Upper lobe of left lung (tissue), 6 donors: ENCODE measurements at regions not wholly inside any gene's neighbourhood (a gene's known extent, or its start where the extent isn't known, plus 50 kb on each side); places are given as distances from the start of the nearest gene placed in this dataset.

Experiments
- ATAC-seq, 2 donors: fragments of 200-7000 bp; cut with Tn5 transposase; one replicate each; pipeline ENCODE4 v1.9.1; 2022; ENCODE audit warnings: mild to moderate bottlenecking in 2 of 2, moderate library complexity in 2 of 2; ENCODE audit not compliant: low FRiP score in 2 of 2
- DNase-seq, 2 donors: peaks; one replicate each; pipeline ENCODE4 v3.0.0-alpha.2; 2019 to 2020
- H3K27ac ChIP-seq, 4 donors: fragments of 200-600 bp; sonication (generic); one replicate each; pipeline ENCODE4 v1.5.1; 2016 to 2019
- H3K27me3 ChIP-seq, 4 donors: fragments of 200-600 bp; sonication (generic); one replicate each; pipeline ENCODE4 v1.5.1; 2017 to 2019
- H3K36me3 ChIP-seq, 4 donors: fragments of 200-600 bp; sonication (generic); one replicate each; pipeline ENCODE4 v1.5.1; 2016 to 2019
- H3K4me1 ChIP-seq, 4 donors: fragments of 200-600 bp; sonication (generic); one replicate each; pipeline ENCODE4 v1.5.1; 2018 to 2019
- H3K4me3 ChIP-seq, 4 donors: fragments of 200-600 bp; sonication (generic); one replicate each; pipeline ENCODE4 v1.5.1; 2017 to 2019; ENCODE audit warnings: mild to moderate bottlenecking in 2 of 4, moderate library complexity in 1 of 4
- H3K9me3 ChIP-seq, 4 donors: fragments of 200-600 bp; sonication (generic); one replicate each; pipeline ENCODE4 v1.5.1; 2018 to 2019
- EP300 ChIP-seq, 4 donors: sonication (generic); formaldehyde crosslinking; IDR thresholded peaks; one replicate each; pipeline ENCODE4 v1.5.1; 2017; ENCODE audit warnings: antibody characterized with exemption in 4 of 4, control low read depth in 2 of 4
- POLR2A ChIP-seq, 4 donors: fragments of 450-650 bp; IDR thresholded peaks; one replicate each; pipeline ENCODE4 v1.5.1; 2016 to 2017; ENCODE audit warnings: antibody characterized with exemption in 4 of 4, mild to moderate bottlenecking in 2 of 4
- POLR2AphosphoS5 ChIP-seq, 2 donors: sonication (generic); formaldehyde crosslinking; IDR thresholded peaks; one replicate each; pipeline ENCODE4 v1.5.1; 2017; ENCODE audit warnings: antibody characterized with exemption in 2 of 2
- WGBS, 2 donors: methylation state at CpG; one replicate each; pipeline ENCODE4 v1.1.5; 2017 to 2018; 5-methylcytosine and 5-hydroxymethylcytosine counted together
- TF ChIP-seq, protein P1 (sequence below), 6 experiments: fragments of 450-650 bp in 4 of 6; fragments of 200-600 bp in 2 of 6; sonication (generic) in 2 of 6; IDR thresholded peaks; one replicate each; pipeline ENCODE4 v1.5.1; 2016 to 2019; ENCODE audit warnings: antibody characterized with exemption in 6 of 6
- donor health status: DM: no; HTN: no; CAD: no; lungs with moderate emphysema.
- donor health status: DM: no; HTN: yes; CAD: no; lungs with severe emphysema.

DNA sequence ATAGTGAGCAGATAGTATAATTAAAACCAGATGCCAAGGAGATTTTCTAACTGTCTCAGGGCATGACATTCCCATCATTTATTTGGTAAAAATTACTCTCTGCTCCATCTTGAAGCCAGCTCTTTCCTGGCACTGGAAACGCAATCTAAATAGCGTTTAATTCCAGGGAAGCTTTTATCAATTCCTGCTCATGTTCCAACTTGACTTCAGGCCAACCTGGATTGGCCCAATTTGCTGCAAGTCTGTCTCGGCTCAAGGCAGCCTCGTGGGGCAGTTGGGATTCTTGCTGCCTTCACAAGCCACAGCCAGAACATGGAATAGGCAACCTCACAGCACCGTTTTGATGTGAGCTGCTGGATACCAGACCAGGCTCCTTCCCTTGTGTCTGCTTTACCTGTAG lies 1255.9 kb downstream of the TBC1D22A start:
- Histone ChIP-seq H3K4me3 (no peak overlapping the region), H3K27me3 (no peaks in the 10 kb centered on the region), H3K27ac (no peak overlapping the region), H3K9me3 (peaks cover 4 to 15% (median 9%) of the 10 kb centered on the region in 4 donors), H3K4me1 (no peaks in the 10 kb centered on the region), H3K36me3 (no peaks in the 10 kb centered on the region)
- 53 to 74% methylated on average over 5 of the region's 5 CpGs for WGBS, 2 donors
- no peak for ATAC-seq
- no peak for TF ChIP-seq POLR2A (IDR thresholded peaks at IDR 0.05)
- TF ChIP-seq EP300 (IDR thresholded peaks at IDR 0.05), result no peak
- TF ChIP-seq POLR2AphosphoS5 (IDR thresholded peaks at IDR 0.05), result no peak
- TF ChIP-seq, protein P1, sequence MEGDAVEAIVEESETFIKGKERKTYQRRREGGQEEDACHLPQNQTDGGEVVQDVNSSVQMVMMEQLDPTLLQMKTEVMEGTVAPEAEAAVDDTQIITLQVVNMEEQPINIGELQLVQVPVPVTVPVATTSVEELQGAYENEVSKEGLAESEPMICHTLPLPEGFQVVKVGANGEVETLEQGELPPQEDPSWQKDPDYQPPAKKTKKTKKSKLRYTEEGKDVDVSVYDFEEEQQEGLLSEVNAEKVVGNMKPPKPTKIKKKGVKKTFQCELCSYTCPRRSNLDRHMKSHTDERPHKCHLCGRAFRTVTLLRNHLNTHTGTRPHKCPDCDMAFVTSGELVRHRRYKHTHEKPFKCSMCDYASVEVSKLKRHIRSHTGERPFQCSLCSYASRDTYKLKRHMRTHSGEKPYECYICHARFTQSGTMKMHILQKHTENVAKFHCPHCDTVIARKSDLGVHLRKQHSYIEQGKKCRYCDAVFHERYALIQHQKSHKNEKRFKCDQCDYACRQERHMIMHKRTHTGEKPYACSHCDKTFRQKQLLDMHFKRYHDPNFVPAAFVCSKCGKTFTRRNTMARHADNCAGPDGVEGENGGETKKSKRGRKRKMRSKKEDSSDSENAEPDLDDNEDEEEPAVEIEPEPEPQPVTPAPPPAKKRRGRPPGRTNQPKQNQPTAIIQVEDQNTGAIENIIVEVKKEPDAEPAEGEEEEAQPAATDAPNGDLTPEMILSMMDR (IDR thresholded peaks at IDR 0.05), result no peak
- DNase-seq, result no peak

DNA sequence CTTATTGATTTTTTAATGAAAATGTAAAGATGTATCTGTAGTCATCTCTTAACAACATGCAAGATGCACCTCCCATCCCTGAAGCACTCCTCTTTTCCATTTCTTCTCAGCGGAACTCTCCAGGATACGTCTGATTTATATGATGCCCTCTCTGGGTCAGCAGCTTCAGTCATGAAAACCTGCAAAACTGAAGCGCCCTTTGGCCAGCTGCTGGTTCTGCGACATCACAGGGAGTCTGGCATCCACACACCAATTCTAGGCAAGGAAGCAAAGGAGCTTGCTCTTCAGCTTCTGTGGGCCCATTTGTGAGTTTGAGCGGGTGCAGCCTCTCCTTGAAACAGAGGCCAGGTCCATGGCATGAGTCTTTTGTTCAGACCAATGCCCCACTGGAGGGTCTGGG lies 1253.3 kb downstream of the TBC1D22A start:
- DNase-seq (no peak), ATAC-seq (no peak)
- Histone ChIP-seq H3K27ac (no peak overlapping the region), H3K36me3 (no peaks in the 10 kb centered on the region), H3K4me1 (no peaks in the 10 kb centered on the region), H3K27me3 (no peaks in the 10 kb centered on the region), H3K4me3 (no peak overlapping the region), H3K9me3 (peaks cover 4 to 14% (median 8%) of the 10 kb centered on the region in 4 donors)
- no peak for TF ChIP-seq EP300 (IDR thresholded peaks at IDR 0.05)
- TF ChIP-seq POLR2AphosphoS5 (IDR thresholded peaks at IDR 0.05), result no peak
- no peak for TF ChIP-seq POLR2A (IDR thresholded peaks at IDR 0.05)
- TF ChIP-seq, protein P1 (IDR thresholded peaks at IDR 0.05), result no peak
- WGBS, 2 donors, result 86 to 90% methylated on average over 5 of the region's 5 CpGs

DNA sequence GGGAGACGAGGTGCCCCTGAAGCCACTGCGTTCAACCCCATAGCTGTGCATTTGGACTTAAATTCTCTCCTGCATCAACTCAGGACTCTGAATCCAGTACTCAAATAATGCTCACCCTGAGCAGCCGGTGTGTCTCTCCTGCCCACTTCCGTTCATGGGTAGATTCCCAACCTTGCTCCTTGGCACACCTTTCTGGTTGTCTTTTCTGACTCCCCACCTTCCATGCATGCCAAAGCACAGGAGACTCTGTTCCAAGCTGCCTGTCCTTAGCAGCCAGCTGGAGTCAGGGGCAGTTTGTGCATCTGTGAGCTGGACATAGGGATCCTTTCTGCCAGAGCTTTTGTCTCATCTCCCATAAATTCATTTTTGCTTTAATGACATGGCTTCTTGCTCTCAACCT lies 1242.5 kb downstream of the TBC1D22A start:
- no peaks in the 10 kb centered on the region for H3K4me1 ChIP-seq
- no peak for DNase-seq
- H3K27ac ChIP-seq, result no peak overlapping the region
- no peaks in the 10 kb centered on the region for H3K9me3 ChIP-seq
- H3K27me3 ChIP-seq, result no peaks in the 10 kb centered on the region
- H3K4me3 ChIP-seq, result no peak overlapping the region
- ATAC-seq, result no peak
- WGBS, 2 donors, result 91 to 100% methylated on average over 2 to 4 of the region's 4 CpGs
- no peaks in the 10 kb centered on the region for H3K36me3 ChIP-seq
- TF ChIP-seq, protein P1 (IDR thresholded peaks at IDR 0.05), result no peak
- no peak for TF ChIP-seq POLR2A (IDR thresholded peaks at IDR 0.05)
- no peak for TF ChIP-seq EP300 (IDR thresholded peaks at IDR 0.05)
- TF ChIP-seq POLR2AphosphoS5 (IDR thresholded peaks at IDR 0.05), result no peak

DNA sequence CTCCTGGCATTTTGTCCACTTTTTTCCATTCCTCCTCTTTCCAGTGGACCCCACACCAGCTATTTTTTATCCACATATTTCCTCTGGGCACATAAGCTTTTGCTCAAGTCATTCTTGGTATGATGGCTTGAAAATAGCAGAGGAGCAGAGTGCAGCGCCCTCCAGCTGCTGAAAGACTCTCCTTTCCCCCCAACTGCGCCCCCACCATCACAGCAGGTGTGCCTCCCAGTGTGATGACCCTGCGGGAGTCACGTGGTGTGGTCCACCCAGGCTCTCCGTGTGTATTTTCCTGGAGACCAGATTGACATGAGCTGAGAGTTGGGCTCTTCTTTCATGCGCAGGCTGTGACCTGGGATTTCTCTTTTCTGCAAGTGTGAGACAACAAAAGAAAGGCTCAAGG lies 1241.6 kb downstream of the TBC1D22A start:
- H3K27ac ChIP-seq, result no peak overlapping the region

DNA sequence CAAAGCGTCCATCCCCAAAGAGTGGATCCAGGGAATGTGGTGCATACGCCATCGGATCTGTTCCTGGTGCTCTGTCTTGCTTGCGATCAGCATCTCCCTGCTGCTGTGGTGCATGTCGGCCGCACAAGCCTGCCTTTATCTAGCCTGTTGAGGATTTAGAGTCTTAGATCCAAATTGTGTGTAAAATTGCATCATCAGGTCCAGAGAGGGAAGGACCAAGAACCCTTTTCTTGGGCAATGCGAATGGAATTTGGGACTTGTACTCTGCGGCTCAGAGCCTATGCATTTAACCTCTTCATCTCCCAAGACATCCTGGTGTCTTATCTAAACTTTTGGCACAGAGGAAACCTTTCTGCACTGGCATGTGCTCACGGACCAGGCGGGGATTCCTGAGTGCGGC lies 1238.7 kb downstream of the TBC1D22A start:
- H3K9me3 ChIP-seq, result no peaks in the 10 kb centered on the region
- WGBS, 2 donors, result 83 to 89% methylated on average over 11 of the region's 11 CpGs
- ATAC-seq (no peak), DNase-seq (no peak)
- no peaks in the 10 kb centered on the region for H3K4me1 ChIP-seq
- no peaks in the 10 kb centered on the region for H3K27me3 ChIP-seq
- no peak overlapping the region for H3K4me3 ChIP-seq
- H3K36me3 ChIP-seq, result no peaks in the 10 kb centered on the region
- no peak overlapping the region for H3K27ac ChIP-seq
- no peak for TF ChIP-seq POLR2AphosphoS5 (IDR thresholded peaks at IDR 0.05)
- no peak for TF ChIP-seq POLR2A (IDR thresholded peaks at IDR 0.05)
- no peak for TF ChIP-seq EP300 (IDR thresholded peaks at IDR 0.05)
- TF ChIP-seq, protein P1 (IDR thresholded peaks at IDR 0.05), result no peak

More for the DNA sequence above, 1241.6 kb downstream of the TBC1D22A start:
- 47 to 59% methylated on average over 6 of the region's 6 CpGs for WGBS, 2 donors
- ATAC-seq, result no peak
- Histone ChIP-seq H3K9me3 (no peaks in the 10 kb centered on the region), H3K4me1 (no peaks in the 10 kb centered on the region), H3K36me3 (no peaks in the 10 kb centered on the region), H3K27me3 (no peaks in the 10 kb centered on the region), H3K4me3 (no peak overlapping the region)
- TF ChIP-seq POLR2AphosphoS5 (IDR thresholded peaks at IDR 0.05) (no peak), EP300 (IDR thresholded peaks at IDR 0.05) (no peak), POLR2A (IDR thresholded peaks at IDR 0.05) (no peak)
- TF ChIP-seq, protein P1 (IDR thresholded peaks at IDR 0.05), result no peak
- no peak for DNase-seq
